VCaP (cell line): ENCODE measurements at regions not wholly inside any gene's neighbourhood (a gene's known extent, or its start where the extent isn't known, plus 50 kb on each side); places are given as distances from the start of the nearest gene placed in this dataset.

Experiments used
- H3K27ac ChIP-seq: fragments of 450-650 bp; 2 replicates; pipeline ENCODE4 v1.5.1; 2017
- CTCF ChIP-seq: fragments of 450-650 bp; conservative IDR thresholded peaks from 2 replicates; pipeline ENCODE4 v1.5.1; 2017; ENCODE audit warnings: mild to moderate bottlenecking, moderate library complexity

DNA sequence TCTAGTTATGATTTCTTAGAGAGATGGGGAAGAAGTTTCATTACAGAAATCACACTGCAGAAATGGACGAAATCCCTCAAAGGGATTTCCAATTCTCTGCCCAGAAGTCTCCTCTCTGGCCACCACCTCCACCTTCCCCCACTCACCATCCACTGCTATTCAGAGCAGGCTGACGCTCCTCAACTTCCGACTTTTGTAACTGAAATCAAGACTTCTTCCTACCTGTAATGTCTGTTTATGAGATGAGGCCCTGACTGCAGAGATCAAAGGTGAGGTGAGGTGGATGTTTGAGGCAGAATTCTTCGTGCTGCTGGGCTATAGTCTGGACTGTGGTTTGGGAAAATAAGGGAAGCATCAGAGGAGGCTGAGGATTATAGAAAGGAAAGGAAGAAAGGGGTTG lies 385.2 kb upstream of the ARID1B start:
- TF ChIP-seq CTCF: no peak
- H3K27ac ChIP-seq: no peak overlapping the region

DNA sequence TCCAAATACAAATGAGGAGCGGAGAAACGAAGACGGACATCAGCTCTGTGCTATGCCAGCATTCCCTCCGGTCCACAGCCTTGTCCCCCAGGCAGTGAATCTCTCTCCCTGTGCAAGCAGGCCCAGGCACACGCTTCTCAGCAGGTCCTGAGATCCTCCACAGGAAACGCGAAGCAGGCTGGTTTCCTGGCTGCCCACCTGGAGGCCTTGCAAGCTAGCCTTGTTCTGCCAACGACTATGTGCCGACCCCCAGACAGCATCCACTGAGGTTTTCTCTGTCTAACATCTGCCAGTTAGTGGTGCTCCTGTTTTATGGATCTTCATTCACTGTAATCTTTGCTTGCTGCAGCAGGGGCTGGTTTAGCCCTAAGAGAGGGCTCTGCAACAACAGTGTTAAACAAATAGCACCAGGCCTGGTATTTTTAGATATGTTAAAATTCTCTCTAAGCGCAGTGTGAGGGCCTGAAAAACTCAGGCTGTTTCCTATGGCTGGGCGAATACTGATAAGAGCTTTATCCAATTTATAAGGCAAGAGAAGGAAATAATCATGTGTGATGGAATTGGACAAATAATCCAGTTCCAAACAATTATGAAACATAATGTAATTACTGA lies 386.0 kb upstream of the ARID1B start:
- no peak for TF ChIP-seq CTCF
- no peak overlapping the region for H3K27ac ChIP-seq

DNA sequence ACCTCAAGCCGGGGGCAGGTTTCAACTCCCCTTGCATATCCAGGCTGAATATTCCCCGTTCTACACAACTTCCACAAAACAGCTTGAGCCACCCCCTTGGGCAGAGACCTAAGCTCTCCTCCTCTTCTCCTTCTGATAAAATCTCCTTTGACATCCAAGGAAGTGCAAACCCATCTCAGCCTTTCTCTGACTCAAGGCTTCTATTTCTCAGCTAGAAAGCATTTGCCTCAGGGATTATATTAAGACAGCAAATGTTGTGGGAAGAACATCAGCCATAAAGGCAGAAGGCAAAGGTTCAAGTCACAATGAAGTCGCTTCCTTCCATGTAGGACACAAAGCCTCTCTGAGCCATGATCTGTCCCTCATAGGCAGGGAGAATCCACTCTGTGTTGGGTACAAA lies 386.6 kb upstream of the ARID1B start:
- TF ChIP-seq CTCF: no peak
- H3K27ac ChIP-seq: no peak overlapping the region

DNA sequence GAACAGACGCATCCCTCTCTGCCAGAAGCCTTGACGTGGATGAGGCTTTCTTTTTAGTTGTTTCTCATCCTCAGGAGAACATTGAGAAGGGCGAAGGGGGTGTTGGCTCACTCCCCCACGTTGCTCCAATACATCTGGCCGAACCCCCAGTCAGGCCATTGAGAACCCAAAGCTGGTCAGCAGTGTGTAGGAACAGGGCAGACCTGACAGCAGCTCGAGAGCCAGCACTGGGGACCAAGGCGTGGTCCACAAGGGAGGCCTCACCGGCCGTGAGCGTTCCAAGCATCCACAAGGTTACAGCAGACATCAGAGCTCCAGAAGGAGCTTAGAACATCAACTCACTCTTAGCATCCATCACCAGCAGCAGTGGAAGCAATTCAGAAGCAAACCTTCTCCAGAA lies 387.9 kb upstream of the ARID1B start:
- TF ChIP-seq CTCF: no peak
- no peak overlapping the region for H3K27ac ChIP-seq

DNA sequence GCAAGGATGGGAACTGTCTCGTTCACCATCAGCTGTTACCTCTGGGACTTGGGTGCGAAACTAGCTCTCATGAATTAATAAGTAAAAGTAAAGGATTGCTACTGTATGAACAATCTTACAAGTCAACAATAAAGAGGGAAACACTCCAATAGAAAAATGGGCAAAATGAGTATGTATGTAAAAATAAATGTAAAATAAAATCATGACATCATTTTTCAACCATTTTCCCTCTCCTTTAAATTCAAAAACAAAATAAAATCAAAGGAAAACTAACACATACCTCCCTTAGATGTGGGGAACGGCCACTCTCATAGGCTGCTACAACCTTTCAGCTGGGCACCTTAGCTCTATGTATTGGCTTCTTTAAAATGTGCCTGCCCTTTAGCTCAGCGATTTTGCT lies 389.7 kb upstream of the ARID1B start:
- no peak for TF ChIP-seq CTCF
- no peak overlapping the region for H3K27ac ChIP-seq

- no peak for TF ChIP-seq CTCF
These were observed 394.1 kb upstream of the ARID1B start for GRCh38 chr6:156383059-156383458.

DNA sequence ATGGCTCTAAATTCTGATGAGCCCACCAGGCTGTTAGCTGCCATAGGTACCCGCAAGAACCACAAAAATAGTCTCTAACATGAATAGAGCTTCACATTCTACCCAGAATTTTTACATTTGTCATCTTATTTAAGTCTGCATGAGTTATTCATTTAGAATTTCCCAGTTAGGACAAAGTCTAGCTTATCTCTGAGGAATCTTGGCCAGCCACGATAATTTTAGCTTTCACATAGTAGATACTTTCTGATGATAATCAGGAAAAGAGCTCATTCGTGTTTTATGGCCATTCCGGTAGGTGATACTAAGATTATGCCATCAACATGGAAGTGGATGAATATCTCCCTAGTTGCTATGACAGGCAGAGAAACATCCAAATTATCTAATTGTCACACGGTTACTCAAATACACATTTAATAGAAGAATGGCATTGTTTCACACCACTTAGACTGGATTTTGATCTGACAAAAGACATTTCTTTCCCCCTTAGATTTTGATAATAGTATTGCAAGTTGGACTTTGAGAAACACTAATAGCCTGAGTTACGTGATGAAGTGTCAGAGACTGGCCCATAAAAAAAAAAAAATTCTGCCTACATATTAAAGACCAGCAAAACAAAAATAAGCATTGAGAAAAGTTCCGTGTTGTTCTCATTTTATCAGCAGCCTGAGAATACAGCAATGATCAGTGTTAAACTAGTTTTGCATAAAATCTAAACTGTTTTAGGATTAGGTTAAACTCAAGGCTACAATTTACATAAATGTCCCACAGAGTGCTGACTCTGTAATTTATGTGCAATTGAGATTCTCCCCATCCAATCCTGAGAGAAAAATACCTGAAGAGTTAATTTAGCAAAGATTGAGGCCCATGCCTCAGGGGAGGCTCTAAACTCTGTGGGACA lies 397.5 kb upstream of the ARID1B start:
- peak overlapping the region; percentile 40 for H3K27ac ChIP-seq
- no peak for TF ChIP-seq CTCF

More at GRCh38 chr6:156383059-156383458, 394.1 kb upstream of the ARID1B start:
- no peak overlapping the region for H3K27ac ChIP-seq
